ENCODE measurements at regions not wholly inside any gene's neighbourhood (a gene's known extent, or its start where the extent isn't known, plus 50 kb on each side); places are given as distances from the start of the nearest gene placed in this dataset.

DNA sequence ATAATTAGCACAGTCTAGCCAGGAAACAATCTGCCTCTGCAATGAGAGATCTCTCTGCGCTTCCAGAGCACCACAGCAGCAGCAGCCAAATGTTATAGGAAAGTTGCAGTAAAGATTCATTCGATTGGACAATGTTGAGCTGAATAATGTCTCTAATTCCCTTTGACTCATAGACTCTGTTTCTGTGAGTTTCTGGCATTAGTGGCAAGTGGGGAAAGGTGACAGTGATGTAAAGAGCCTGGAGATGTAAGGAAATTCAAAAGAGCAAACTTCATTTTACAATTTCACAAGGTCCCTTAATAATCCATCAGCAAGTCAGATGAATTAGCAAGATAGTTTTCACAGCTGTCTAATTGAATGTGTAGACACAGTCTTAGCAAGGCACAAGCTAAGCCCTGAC, 184.4 kb downstream of the VEGFC start:
- no peak overlapping the region for H3K4me3 ChIP-seq (replicated peaks in 1 of 3; ENCODE audit: insufficient read depth in 1 of 3, low read depth in 2 of 3, low read length in 3 of 3)
- no peaks in the 10 kb centered on the region for H3K79me2 ChIP-seq (ENCODE audit: insufficient read depth, low read length)
- in situ Hi-C loops (cut with HindIII; ENCODE audit: extremely low pct_ligation_motif_present, low pct_unique_long_range_greater_than_20kb), result no loop called here
- H3K27me3 ChIP-seq (ENCODE audit: control insufficient read depth in 1 of 2, insufficient read depth in 2 of 2, low read length in 2 of 2), result no peaks in the 10 kb centered on the region
- FAIRE-seq (no peak), DNase-seq (ENCODE audit: low spot score) (no peak), ATAC-seq (no peak)
- H3K9ac ChIP-seq (ENCODE audit: insufficient read depth, low read depth, low read length), result no peak overlapping the region
- TF ChIP-seq ADNP (CRISPR knock-in tag; IDR thresholded peaks at IDR 0.05) (no peak), POGZ (CRISPR knock-in tag; IDR thresholded peaks at IDR 0.05) (no peak), NCOA1 (CRISPR knock-in tag; IDR thresholded peaks at IDR 0.05) (no peak), ELF3 (CRISPR knock-in tag; IDR thresholded peaks at IDR 0.05) (no peak), SIX1 (CRISPR knock-in tag; IDR thresholded peaks at IDR 0.05; ENCODE audit: borderline replicate concordance) (no peak), RAD21 (CRISPR knock-in tag; IDR thresholded peaks at IDR 0.05) (no peak)
- no peaks in the 10 kb centered on the region for H3K36me3 ChIP-seq (replicated peaks in 1 of 2; ENCODE audit: control insufficient read depth in 1 of 2, insufficient read depth in 2 of 2, low read length in 2 of 2)
- WGBS (ENCODE audit: low lambda C conversion rate), result 6% methylated on average over 2 of the region's 2 CpGs
- no peak overlapping the region for H3K4me2 ChIP-seq (ENCODE audit: low read depth, low read length)
- ChIA-PET POLR2A (no interaction called here), CTCF (ENCODE audit: low intra/inter-chr PET ratio, low total read pairs) (no interaction called here)
- H3K4me1 ChIP-seq (ENCODE audit: insufficient read depth, low read length), result no peaks in the 10 kb centered on the region
- no TSS peak for BruUV-seq (replicated peaks)
- H2AFZ ChIP-seq (ENCODE audit: low read length), result no peak overlapping the region
- H4K20me1 ChIP-seq (ENCODE audit: insufficient read depth, low read length), result no peaks in the 10 kb centered on the region
- no peaks in the 10 kb centered on the region for H3K9me3 ChIP-seq (ENCODE audit: low read length)
- intact Hi-C loops (cut with micrococcal nuclease; ENCODE audit: unreplicated experiment), result no loop called here
- no peak overlapping the region for H3K27ac ChIP-seq (ENCODE audit: extremely low read length, insufficient read depth, low read length)

DNA sequence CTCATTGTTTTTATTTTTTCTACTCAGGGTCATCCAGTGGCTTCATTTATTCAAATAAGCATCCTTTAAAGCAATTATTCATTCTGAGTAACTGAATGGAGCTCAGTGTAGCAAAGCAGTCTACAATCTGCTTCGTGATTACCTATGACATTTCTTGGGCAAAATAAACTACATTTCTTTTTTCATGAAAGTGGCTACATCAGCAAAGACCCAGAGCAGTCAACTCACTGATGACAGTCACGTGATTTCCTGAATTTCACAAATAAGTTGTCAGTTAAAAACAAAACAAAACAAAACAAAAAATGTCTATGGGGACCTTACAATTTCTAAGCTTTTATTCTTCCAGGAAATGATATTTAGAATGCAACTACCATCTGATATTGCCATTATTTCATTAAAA, 182.1 kb downstream of the VEGFC start:
- no peaks in the 10 kb centered on the region for H3K79me2 ChIP-seq (ENCODE audit: insufficient read depth, low read length)
- no peaks in the 10 kb centered on the region for H3K9me3 ChIP-seq (ENCODE audit: low read length)
- in situ Hi-C loops (cut with HindIII; ENCODE audit: extremely low pct_ligation_motif_present, low pct_unique_long_range_greater_than_20kb), result no loop called here
- H3K36me3 ChIP-seq (replicated peaks in 1 of 2; ENCODE audit: control insufficient read depth in 1 of 2, insufficient read depth in 2 of 2, low read length in 2 of 2), result no peaks in the 10 kb centered on the region
- no peaks in the 10 kb centered on the region for H3K4me1 ChIP-seq (ENCODE audit: insufficient read depth, low read length)
- no peak overlapping the region for H3K4me2 ChIP-seq (ENCODE audit: low read depth, low read length)
- H3K9ac ChIP-seq (ENCODE audit: insufficient read depth, low read depth, low read length), result no peak overlapping the region
- no TSS peak for BruUV-seq (replicated peaks)
- TF ChIP-seq RAD51 (IDR thresholded peaks at IDR 0.05; ENCODE audit: borderline replicate concordance) (peak; percentile 60; the same call in 1 of the 2 replicates), MYC (CRISPR knock-in tag; IDR thresholded peaks at IDR 0.05; ENCODE audit: borderline replicate concordance) (no peak)
- DNase-seq (ENCODE audit: low spot score), result no peak
- no peaks in the 10 kb centered on the region for H3K27me3 ChIP-seq (ENCODE audit: control insufficient read depth in 1 of 2, insufficient read depth in 2 of 2, low read length in 2 of 2)
- WGBS (ENCODE audit: low lambda C conversion rate), result 0% methylated on average over 2 of the region's 2 CpGs
- intact Hi-C loops (cut with micrococcal nuclease; ENCODE audit: unreplicated experiment), result no loop called here
- no peaks in the 10 kb centered on the region for H4K20me1 ChIP-seq (ENCODE audit: insufficient read depth, low read length)
- FAIRE-seq, result no peak
- CTCF ChIA-PET (ENCODE audit: low intra/inter-chr PET ratio, low total read pairs), result no interaction called here
- ATAC-seq, result no peak
- no peak overlapping the region for H2AFZ ChIP-seq (ENCODE audit: low read length)
- no peak overlapping the region for H3K4me3 ChIP-seq (replicated peaks in 1 of 3; ENCODE audit: insufficient read depth in 1 of 3, low read depth in 2 of 3, low read length in 3 of 3)
- H3K27ac ChIP-seq (ENCODE audit: extremely low read length, insufficient read depth, low read length), result no peak overlapping the region
- POLR2A ChIA-PET, result no interaction called here
